Stromal cell of bone marrow (primary cell): ENCODE measurements at regions not wholly inside any gene's neighbourhood (a gene's known extent, or its start where the extent isn't known, plus 50 kb on each side); places are given as distances from the start of the nearest gene placed in this dataset.
A peak's percentile ranks its signal among the peaks of the same experiment; 100 is the strongest.
"Not testable (repeated sequence)": the region's sequence is repeated elsewhere in the genome, so short reads cannot be mapped to it uniquely, and the experiment has no call there.

ENCODE experiments used
- DNase-seq: peaks from one replicate; pipeline ENCODE4 v3.0.0-alpha.2; 2012; ENCODE audit warnings: low read depth

GRCh38 chr14:43547596-43547995, 959.5 kb downstream of the FSCB start:
- not testable (repeated sequence) for DNase-seq

- DNase-seq: no peak
Observed at GRCh38 chr14:43541356-43541755, 965.7 kb downstream of the FSCB start.

GRCh38 chr14:43540948-43541347, 966.1 kb downstream of the FSCB start:
- DNase-seq: no peak

- DNase-seq: peak; percentile 6
Observed at GRCh38 chr14:43539210-43539609, 967.9 kb downstream of the FSCB start.

- DNase-seq: no peak
Observed at GRCh38 chr14:43535231-43535838, 971.7 kb downstream of the FSCB start.

GRCh38 chr14:43532825-43533416, 974.2 kb downstream of the FSCB start:
- DNase-seq: no peak

GRCh38 chr14:43528321-43528720, 978.8 kb downstream of the FSCB start:
- no peak for DNase-seq

GRCh38 chr14:43525658-43526057, 981.4 kb downstream of the FSCB start:
- no peak for DNase-seq

- DNase-seq: no peak
Observed at GRCh38 chr14:43522901-43523300, 984.2 kb downstream of the FSCB start.

GRCh38 chr14:43522191-43522590, 984.9 kb downstream of the FSCB start:
- no peak for DNase-seq

GRCh38 chr14:43503508-43503907, 1003.6 kb downstream of the FSCB start:
- DNase-seq: no peak

GRCh38 chr14:43492359-43492758, 1014.7 kb downstream of the FSCB start:
- DNase-seq: not testable (repeated sequence)

- no peak for DNase-seq
Observed at GRCh38 chr14:43483415-43483814, 1023.7 kb downstream of the FSCB start.

- no peak for DNase-seq
Observed at GRCh38 chr14:43481864-43482263, 1025.2 kb downstream of the FSCB start.

- DNase-seq: no peak
Observed at GRCh38 chr14:43480976-43481375, 1026.1 kb downstream of the FSCB start.

- no peak for DNase-seq
Observed at GRCh38 chr14:43479596-43480195, 1027.4 kb downstream of the FSCB start.

GRCh38 chr14:43476822-43477221, 1030.3 kb downstream of the FSCB start:
- DNase-seq: no peak

GRCh38 chr14:43475757-43476156, 1031.3 kb downstream of the FSCB start:
- DNase-seq: no peak

GRCh38 chr14:43471595-43471994, 1035.5 kb downstream of the FSCB start:
- DNase-seq: no peak

GRCh38 chr14:43464968-43465367, 1042.1 kb downstream of the FSCB start:
- no peak for DNase-seq

- DNase-seq: no peak
Observed at GRCh38 chr14:43449291-43449690, 1057.8 kb downstream of the FSCB start.

- no peak for DNase-seq
Observed at GRCh38 chr14:43438056-43438455, 1069.0 kb downstream of the FSCB start.

- DNase-seq: no peak
Observed at GRCh38 chr14:43418324-43418723, 1088.8 kb downstream of the FSCB start.

GRCh38 chr14:43413084-43413483, 1094.0 kb downstream of the FSCB start:
- DNase-seq: no peak
